HG02981 (cell line): ENCODE measurements at regions not wholly inside any gene's neighbourhood (a gene's known extent, or its start where the extent isn't known, plus 50 kb on each side); places are given as distances from the start of the nearest gene placed in this dataset.
A peak's percentile ranks its signal among the peaks of the same experiment; 100 is the strongest.
"Not testable (repeated sequence)": the region's sequence is repeated elsewhere in the genome, so short reads cannot be mapped to it uniquely, and the experiment has no call there.

Experiments
- ATAC-seq: cut with Tn5 transposase; IDR thresholded peaks from one replicate; pipeline ENCODE4 v1.9.1; 2021; ENCODE audit warnings: mild to moderate bottlenecking, moderate library complexity; ENCODE audit not compliant: unreplicated experiment

- no peak for ATAC-seq
Observed at GRCh38 chr15:79538527-79538926, 106.4 kb downstream of the MINAR1 start.

GRCh38 chr15:79539401-79539800 is 107.3 kb downstream of the MINAR1 start:
- ATAC-seq: no peak

GRCh38 chr15:79540551-79540950 is 108.4 kb downstream of the MINAR1 start:
- no peak for ATAC-seq

GRCh38 chr15:79541196-79541595 is 109.1 kb downstream of the MINAR1 start:
- ATAC-seq: no peak

GRCh38 chr15:79543097-79543496 is 111.0 kb downstream of the MINAR1 start:
- ATAC-seq: no peak

DNA sequence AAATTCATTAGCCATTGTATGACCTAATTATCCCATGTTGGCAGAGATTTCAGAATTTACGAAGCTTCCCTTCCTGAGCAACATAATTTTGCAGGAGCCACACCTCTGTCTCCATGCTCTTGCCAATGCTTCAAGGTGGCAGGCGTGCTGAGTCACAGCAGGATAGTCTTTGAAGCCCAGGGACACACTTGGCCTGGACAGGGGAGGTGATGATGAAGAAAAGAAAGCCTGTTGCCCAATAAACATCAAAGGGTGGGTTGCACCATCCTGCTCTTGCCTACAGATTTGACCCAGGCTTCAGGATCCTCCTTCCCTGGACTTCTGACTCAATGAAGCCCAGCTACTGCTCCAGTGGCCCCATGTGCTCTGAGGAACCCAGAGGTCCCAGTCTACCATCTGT is 117.1 kb downstream of the MINAR1 start:
- no peak for ATAC-seq

- no peak for ATAC-seq
Observed at GRCh38 chr15:79560384-79560783, 128.2 kb downstream of the MINAR1 start.

- ATAC-seq: no peak
Observed at GRCh38 chr15:79561982-79562381, 129.8 kb downstream of the MINAR1 start.

DNA sequence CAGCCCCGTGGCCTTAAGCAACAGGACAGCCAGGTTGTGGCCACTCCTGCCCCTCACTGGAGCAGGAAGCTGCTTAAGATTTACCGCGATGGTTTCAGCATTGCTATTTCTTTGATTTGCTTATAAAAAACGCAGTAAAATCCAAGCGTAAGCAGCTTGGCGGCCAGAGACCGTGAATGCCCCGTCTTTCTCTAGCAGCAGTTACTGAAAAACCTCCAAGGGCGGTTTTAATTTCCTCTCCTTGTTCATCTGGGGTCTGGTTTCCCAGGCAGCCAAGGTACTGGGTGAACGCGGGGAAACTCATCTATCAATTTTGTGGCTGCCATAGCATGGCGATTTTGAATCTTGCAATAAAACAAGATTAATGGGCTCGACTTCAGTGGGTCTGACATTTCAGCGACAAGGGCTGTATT is 130.3 kb downstream of the MINAR1 start:
- ATAC-seq: no peak

DNA sequence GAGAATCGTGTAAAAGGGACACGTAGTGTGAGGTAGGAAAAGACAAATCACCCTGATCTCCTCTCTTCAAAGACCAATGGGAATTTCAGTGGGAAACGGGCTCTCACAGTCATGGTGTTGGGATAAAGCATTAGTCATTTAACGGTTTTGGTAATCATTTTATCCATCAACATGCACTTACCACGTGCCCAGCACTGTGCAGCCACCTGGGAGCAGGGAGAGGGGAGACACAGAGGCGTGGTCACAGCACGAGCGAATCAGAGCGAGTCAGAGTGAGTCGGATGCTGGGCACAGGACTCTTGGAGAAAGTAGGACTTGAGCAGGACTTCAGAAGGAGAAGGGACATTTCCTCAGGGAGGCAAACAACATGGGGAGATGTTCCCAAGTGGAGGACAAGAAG is 130.8 kb downstream of the MINAR1 start:
- no peak for ATAC-seq

GRCh38 chr15:79570004-79570403 is 137.9 kb downstream of the MINAR1 start:
- no peak for ATAC-seq

- ATAC-seq: no peak
Observed at GRCh38 chr15:79572691-79573404, 140.7 kb downstream of the MINAR1 start.

GRCh38 chr15:79574431-79575273 is 142.5 kb downstream of the MINAR1 start:
- ATAC-seq: not testable (repeated sequence)

- no peak for ATAC-seq
Observed at GRCh38 chr15:79582650-79583049, 150.5 kb downstream of the MINAR1 start.

GRCh38 chr15:79592126-79592525 is 160.0 kb downstream of the MINAR1 start:
- ATAC-seq: no peak

- no peak for ATAC-seq
Observed at GRCh38 chr15:79593119-79593869, 161.2 kb downstream of the MINAR1 start.

GRCh38 chr15:79595306-79595705 is 163.2 kb downstream of the MINAR1 start:
- ATAC-seq: no peak

- peak; percentile 95 for ATAC-seq
Observed at GRCh38 chr15:79595995-79596622, 164.0 kb downstream of the MINAR1 start.

DNA sequence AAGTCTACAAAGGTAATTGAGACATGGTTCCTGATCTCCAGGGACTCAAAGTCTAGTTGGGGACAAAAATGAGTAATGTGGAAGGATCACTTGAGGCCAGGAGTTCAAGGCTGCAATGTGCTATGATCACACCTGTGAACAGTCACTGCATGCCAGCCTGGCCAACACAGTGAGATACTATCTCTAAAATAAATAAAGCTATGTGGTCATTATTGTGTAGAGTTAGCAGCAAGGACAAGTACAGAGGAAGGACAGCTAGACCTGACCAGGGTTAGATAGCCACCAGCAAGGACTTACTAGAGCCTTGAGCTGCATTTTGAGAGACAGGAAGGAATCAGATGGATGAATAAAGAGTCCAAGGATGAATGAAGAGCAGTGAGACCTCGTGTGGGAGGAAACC is 166.5 kb downstream of the MINAR1 start:
- no peak for ATAC-seq

GRCh38 chr15:79601405-79602086 is 169.4 kb downstream of the MINAR1 start:
- no peak for ATAC-seq
